HG02884 (cell line): ENCODE measurements at regions not wholly inside any gene's neighbourhood (a gene's known extent, or its start where the extent isn't known, plus 50 kb on each side); places are given as distances from the start of the nearest gene placed in this dataset.

Source experiments
- ATAC-seq: cut with Tn5 transposase; IDR thresholded peaks from one replicate; pipeline ENCODE4 v1.9.1; 2021; ENCODE audit warnings: mild to moderate bottlenecking, moderate library complexity; ENCODE audit not compliant: unreplicated experiment

DNA sequence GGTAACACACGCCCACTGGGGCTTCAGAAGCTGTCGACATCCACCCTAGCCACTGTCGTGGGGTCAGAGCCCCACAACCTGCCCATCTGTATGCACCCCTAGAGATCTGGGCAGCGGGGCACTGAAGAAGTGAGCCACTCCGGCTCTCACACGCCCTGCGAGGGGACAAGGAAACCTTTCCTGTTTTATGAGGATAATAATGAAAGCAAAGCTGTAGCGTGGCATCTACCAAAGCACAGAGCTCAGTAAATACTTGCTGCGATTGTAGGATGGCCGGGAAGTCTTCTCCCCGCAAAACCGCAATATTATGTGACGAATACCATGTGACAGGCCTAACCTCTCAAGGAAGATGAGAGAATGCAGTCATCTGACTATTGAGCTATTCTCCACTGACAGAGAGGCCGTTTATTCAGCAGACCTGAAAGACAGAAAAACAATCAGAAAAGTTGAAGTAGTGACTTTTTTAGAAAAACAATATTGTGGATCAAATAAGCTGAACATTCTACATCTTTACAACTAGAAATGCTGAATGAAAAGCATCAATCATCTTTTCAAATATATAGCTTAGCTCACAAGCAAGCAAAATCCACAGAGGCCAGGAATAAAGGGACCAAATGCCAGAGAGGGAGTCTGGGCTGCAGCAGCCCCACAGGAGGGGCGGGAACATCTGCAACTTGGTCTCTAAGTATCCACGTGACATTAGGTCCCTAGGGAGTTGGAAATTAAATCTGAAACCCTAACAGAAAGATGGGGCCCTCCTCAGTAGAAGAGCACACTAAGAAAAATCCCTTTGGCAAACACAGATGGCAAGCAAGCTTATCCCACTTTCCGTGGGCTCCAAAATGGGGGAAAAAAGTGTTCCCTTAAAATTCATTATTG is 207.8 kb downstream of the TTLL2 start:
- ATAC-seq: no peak

DNA sequence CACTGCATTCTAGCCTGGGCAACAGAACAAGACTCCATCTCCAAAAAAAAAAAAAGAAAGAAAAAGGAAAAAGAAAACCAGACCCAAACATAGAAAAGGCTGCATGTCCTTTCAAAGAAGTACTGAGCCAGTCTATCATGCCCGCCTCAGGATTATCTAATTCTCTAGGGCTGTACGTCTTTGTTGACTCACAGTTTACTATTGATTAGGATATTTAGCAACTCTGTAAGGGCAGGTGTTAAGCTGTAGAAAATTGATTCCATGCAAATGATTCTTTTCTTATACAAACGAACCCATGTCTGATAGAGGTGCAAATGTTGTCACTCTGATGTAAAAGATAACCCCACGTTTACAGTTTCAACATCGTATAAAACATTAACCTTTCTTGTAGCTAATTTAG is 209.0 kb downstream of the TTLL2 start:
- no peak for ATAC-seq

GRCh38 chr6:167537816-167538215 is 212.9 kb downstream of the TTLL2 start:
- ATAC-seq: no peak

GRCh38 chr6:167538746-167539145 is 213.9 kb downstream of the TTLL2 start:
- ATAC-seq: no peak

GRCh38 chr6:167540796-167541195 is 215.9 kb downstream of the TTLL2 start:
- ATAC-seq: no peak

DNA sequence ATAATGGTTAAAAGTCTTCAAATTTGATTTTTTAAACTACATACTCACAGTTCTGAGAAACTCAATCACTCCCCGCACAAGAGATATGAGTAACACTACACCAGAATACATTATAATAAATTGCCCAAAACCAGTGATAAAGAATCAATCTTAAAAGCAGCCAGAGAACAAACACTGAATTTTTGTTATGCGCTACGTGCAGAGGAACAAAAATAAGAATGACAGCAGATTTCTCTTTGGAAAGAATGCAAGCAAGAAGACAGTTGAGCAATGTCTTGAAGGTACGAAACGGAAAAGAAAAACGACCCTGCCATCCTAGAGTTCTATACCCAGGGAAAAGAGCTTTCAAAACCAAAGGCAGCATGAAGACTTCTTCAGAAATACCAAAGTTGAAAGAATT is 216.7 kb downstream of the TTLL2 start:
- ATAC-seq: no peak

GRCh38 chr6:167543602-167544497 is 219.0 kb downstream of the TTLL2 start:
- ATAC-seq: no peak

GRCh38 chr6:167546611-167547327 is 221.9 kb downstream of the TTLL2 start:
- ATAC-seq: no peak

GRCh38 chr6:167547328-167547692 is 222.4 kb downstream of the TTLL2 start:
- ATAC-seq: no peak

GRCh38 chr6:167547751-167548150 is 222.9 kb downstream of the TTLL2 start:
- ATAC-seq: no peak

- ATAC-seq: no peak
Measured at GRCh38 chr6:167548451-167548850, 223.6 kb downstream of the TTLL2 start.

DNA sequence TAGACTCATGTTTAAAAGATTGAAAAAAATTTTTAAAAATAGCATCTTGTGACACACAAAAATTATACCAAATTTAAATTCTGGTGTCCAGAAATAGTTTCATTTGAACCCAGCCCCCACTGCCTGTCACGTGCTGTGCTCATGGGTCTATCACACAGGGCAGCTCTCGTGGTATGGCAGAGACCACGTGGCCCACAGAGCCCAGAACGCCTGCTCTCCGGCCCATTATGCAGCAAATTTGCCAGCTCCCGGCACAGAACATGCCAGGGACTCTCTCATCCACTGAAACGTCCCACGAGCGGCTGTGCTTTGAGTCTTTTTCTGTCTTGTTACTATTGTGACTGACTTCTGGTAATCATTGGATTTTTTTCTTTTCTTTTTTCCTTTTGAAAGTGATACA is 224.3 kb downstream of the TTLL2 start:
- ATAC-seq: no peak

GRCh38 chr6:167550941-167551627 is 226.2 kb downstream of the TTLL2 start:
- ATAC-seq: no peak

DNA sequence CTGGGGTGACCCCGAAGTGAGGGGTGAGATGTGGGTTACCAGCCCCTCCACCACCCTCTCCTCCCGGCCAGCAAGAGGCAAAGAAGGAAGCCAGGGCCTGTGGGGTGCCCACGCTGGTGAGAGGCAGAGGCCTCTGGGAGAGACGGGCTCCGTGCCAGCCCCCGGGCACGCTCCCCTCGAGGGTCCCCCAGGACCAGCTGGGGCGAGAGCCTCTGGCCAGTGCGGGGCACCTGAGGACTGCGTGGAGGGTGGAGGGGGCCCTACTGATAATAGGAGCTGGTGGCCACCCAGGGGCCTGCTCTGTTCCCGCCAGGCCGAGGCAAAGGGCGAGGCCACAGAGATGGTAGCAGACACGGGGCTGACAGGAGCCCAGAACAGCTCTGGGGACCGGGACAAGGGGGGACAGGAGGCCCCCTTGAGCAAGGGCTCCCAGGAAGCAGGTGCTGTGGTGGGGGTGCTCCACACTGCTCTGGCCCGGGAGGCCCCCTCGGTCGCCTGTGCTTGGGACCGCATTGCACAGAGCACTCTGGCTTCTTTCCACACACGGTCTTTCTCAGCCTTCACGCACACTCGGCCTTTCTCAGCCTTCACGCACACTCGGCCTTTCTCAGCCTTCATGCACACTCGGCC is 226.9 kb downstream of the TTLL2 start:
- ATAC-seq: no peak

- no peak for ATAC-seq
Measured at GRCh38 chr6:167552258-167552630, 227.4 kb downstream of the TTLL2 start.

DNA sequence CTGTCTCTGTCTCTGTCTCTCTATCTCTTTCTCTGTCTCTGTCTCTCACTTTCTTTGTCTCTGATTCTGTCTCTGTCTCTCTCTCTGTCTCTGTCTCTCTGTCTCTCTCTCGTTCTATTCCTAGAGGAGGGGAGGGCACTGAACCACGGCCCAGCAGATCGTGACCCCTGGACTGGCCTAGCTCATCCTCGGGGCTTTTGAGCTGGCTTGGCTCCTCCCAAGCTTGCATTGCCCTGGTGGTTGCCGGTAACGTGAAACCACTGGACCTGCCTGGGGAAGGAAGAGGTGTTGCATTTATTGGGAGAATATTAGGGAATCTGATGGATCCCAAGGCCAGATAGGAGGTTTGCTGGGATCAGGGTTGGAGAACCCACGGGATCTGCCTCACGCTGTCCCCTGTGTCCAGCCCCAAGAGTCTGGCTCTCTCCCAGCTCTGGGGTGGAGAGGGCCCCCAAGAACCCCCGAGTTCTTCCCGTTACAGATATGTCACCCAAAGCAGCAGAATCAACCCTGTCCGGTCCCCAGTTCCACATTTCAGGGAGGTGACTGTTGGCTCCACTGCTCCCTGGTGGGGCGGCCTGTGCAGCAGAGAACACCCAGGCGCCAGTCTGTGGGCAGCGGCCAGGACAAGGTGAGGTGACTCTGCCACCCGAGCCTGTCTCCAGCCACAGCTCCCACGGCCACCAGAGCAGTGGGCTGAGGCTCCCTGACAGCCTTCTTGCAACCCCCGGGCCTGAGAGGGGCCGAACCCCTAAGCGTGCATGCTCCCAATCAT is 228.3 kb downstream of the TTLL2 start:
- ATAC-seq: no peak

GRCh38 chr6:167553736-167554119 is 228.8 kb downstream of the TTLL2 start:
- no peak for ATAC-seq

DNA sequence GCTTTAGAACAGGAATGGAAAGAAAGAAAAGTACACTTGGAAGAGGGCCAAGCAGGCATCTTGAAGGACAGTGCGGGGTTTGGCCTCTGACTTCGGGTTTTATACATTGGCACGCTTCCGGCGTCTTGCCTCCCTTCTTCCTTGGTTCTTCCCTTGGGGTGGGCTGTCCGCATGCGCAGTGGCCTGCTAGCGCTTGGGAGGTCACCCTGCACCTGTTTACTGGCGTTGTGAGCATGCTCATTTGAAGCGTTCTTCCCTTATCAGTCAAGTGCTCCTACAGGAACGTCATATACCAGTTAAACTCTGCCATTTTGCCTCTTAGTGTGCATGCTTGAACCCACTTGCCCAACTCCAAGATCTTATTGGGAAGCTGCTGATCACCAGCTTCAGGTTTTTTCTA is 230.0 kb downstream of the TTLL2 start:
- no peak for ATAC-seq

GRCh38 chr6:167555836-167556235 is 230.9 kb downstream of the TTLL2 start:
- no peak for ATAC-seq

GRCh38 chr6:167557675-167558074 is 232.8 kb downstream of the TTLL2 start:
- ATAC-seq: no peak
